Sigmoid colon (tissue), 3 donors: ENCODE measurements at regions not wholly inside any gene's neighbourhood (a gene's known extent, or its start where the extent isn't known, plus 50 kb on each side); places are given as distances from the start of the nearest gene placed in this dataset.

ENCODE experiments used
- POLR2A ChIP-seq, 2 donors: fragments of 450-650 bp; IDR thresholded peaks; one replicate each; pipeline ENCODE4 v1.6.1; 2016; ENCODE audit warnings: antibody characterized with exemption in 2 of 2, mild to moderate bottlenecking in 2 of 2, moderate library complexity in 2 of 2
- TF ChIP-seq, protein P1 (sequence below), 4 experiments: fragments of 450-650 bp in 3 of 4; fragments of 200-600 bp in 1 of 4; IDR thresholded peaks; one replicate each; pipeline ENCODE4 v1.5.1; 2016 to 2019; ENCODE audit warnings: antibody characterized with exemption in 4 of 4, mild to moderate bottlenecking in 3 of 4, moderate library complexity in 2 of 4

DNA sequence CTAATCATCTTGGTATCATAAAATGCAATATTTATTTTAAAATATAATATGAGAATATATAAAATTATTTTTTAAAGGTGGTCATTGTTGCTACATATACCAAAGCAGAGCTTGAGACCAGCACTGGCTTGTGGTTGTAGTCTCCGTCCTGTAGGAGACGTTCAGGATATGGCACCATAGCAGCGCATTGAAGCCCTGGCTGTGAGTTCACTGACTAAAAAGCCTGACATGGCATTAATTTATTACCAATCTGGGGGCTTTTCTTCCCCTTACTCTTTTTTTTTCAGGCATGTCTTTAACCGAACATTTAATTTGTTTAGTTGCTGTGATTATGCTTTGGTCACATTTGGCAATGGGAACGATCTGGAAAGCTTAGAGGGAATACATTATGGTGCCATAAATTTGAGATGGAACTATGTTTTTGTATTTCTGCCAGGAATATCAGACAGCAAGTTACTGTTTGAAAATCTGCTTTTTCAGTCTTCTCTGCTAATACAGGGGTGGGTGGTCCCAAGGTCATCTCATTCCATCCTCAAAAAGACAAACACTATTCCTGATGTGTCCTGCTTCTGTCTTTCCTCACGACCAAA, 108.5 kb downstream of the ZIC4 start:
- TF ChIP-seq, protein P1, sequence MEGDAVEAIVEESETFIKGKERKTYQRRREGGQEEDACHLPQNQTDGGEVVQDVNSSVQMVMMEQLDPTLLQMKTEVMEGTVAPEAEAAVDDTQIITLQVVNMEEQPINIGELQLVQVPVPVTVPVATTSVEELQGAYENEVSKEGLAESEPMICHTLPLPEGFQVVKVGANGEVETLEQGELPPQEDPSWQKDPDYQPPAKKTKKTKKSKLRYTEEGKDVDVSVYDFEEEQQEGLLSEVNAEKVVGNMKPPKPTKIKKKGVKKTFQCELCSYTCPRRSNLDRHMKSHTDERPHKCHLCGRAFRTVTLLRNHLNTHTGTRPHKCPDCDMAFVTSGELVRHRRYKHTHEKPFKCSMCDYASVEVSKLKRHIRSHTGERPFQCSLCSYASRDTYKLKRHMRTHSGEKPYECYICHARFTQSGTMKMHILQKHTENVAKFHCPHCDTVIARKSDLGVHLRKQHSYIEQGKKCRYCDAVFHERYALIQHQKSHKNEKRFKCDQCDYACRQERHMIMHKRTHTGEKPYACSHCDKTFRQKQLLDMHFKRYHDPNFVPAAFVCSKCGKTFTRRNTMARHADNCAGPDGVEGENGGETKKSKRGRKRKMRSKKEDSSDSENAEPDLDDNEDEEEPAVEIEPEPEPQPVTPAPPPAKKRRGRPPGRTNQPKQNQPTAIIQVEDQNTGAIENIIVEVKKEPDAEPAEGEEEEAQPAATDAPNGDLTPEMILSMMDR (IDR thresholded peaks at IDR 0.05): no peak
- no peak for TF ChIP-seq POLR2A (IDR thresholded peaks at IDR 0.05)
